Heart left ventricle (tissue), 13 donors: ENCODE measurements at regions not wholly inside any gene's neighbourhood (a gene's known extent, or its start where the extent isn't known, plus 50 kb on each side); places are given as distances from the start of the nearest gene placed in this dataset.

Source experiments
- CTCF ChIP-seq, 12 donors: fragments of 200-600 bp; sonication (generic) in 4 of 12; IDR thresholded peaks; one replicate each; pipeline versions ENCODE4 v1.5.0 to v1.8.0; 2018 to 2022; ENCODE audit warnings: antibody characterized with exemption in 12 of 12, mild to moderate bottlenecking in 5 of 12
- POLR2A ChIP-seq, 2 donors: fragments of 450-650 bp; IDR thresholded peaks; one replicate each; pipeline ENCODE4 v1.6.1; 2017; ENCODE audit warnings: antibody characterized with exemption in 2 of 2, mild to moderate bottlenecking in 2 of 2, moderate library complexity in 2 of 2
- donor health status: ischemic (EF 13 %, LVEDD 7.1; RV severe dilation, severe dysfunction).
- donor health status: DM: no; HTN: yes; CAD: no.
- donor health status: DM: no; HTN: no; CAD: no.
- donor health status: ischemic (EF 25% LVEDD 6.9; RV normal size, moderate dysfunction).
- donor health status: ischemic (EF 25% LVEDD 5.7; RV mildly dilated, moderate dysfunction).
- donor health status: ischemic (EF 35%, LVEDD 5.7; RV mildly dilated, moderate dysfunction).
- donor health status: nonischemic (EF 11% LVEDD 7.7; RV severe dilation, severe dysfunction).
- donor health status: DM: yes; HTN: yes; CAD: no.
- donor health status: PGD.
- donor health status: ischemic (EF 29% LVEDD 5.4; RV normal size, mild dysfunction).
- donor health status: nonischemic (EF 23%, LVEDD 6.1; RV moderate dilation, normal function).

- no peak for TF ChIP-seq POLR2A (IDR thresholded peaks at IDR 0.05)
- TF ChIP-seq CTCF (IDR thresholded peaks at IDR 0.05): no peak
Measured at GRCh38 chr10:78886129-78886528, 182.6 kb upstream of the ZMIZ1 start.
